Iris pigment epithelial cell (primary cell): ENCODE measurements at regions not wholly inside any gene's neighbourhood (a gene's known extent, or its start where the extent isn't known, plus 50 kb on each side); places are given as distances from the start of the nearest gene placed in this dataset.
"Not testable (repeated sequence)": the region's sequence is repeated elsewhere in the genome, so short reads cannot be mapped to it uniquely, and the experiment has no call there.

ENCODE experiments used
- DNase-seq: peaks from one replicate; pipeline ENCODE4 v3.0.0-alpha.2; 2011; ENCODE audit warnings: low read depth

DNA sequence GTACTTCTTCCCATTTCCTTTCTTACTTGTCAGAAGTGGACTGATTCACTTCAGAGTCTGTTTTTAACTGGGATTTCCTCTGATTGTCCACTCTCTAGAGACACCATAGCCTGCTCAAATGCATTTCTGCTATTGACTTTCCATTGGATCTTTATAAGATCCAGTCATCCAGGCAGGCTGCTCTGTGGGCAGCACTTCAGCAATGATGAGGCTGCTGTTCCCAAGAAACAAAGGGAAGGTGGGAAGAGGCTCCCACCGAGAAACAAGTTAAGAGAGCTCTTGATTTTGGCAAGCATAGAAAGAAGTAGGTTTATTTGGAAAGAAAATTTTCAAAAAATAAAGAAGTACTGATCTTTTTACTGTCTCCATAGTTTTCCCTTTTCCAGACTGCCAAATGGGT, 125.8 kb upstream of the STARD13 start:
- no peak for DNase-seq

DNA sequence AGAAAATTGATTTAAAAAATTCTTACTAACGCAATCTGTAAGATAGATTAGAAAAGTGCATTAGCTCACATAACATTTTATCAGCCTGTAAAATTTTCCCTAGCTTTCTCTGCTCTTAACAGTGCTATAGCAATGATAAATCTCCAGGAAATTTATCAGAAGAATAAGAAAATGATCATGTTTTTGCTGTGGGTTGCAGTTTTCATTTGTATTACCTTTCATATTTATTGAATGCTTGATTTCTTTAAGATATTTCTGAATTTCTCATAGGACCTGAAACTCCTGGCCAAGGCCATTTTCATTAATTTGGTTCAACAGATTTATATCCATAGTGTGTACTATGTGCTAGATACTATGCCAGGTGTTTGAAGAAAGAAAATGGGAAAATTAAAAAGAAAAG, 130.3 kb upstream of the STARD13 start:
- DNase-seq = no peak

DNA sequence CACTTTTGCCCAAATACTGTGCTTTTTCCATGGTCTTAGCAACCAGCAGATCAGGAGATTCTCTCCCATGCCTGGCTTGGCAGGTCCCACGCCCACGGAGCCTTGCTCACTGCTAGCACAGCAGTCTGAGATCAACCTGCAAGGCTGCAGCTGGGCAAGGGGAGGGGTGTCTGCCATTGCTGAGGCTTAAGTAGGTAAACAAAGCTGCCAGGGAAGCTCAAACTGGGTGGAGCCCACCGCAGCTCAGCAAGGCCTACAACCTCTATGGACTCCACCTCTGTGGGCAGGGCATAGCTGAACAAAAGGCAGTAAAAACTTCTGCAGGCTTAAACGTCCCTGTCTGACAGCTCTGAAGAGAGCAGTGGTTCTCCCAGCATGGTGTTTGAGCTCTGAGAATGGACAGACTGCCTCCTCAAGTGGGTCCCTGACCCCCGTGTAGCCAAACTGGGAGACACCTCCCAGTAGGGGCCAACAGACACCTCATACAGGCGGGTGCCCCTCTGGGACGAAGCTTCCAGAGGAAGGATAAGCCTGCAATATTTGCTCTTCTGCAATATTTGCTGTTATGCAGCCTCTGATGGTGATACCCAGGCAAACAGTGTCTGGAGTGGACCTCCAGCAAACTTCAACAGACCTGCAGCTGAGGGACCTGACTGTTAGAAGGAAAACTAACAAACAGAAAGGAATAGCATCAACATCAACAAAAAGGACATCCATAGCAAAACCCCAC, 132.8 kb upstream of the STARD13 start:
- DNase-seq = not testable (repeated sequence)

DNA sequence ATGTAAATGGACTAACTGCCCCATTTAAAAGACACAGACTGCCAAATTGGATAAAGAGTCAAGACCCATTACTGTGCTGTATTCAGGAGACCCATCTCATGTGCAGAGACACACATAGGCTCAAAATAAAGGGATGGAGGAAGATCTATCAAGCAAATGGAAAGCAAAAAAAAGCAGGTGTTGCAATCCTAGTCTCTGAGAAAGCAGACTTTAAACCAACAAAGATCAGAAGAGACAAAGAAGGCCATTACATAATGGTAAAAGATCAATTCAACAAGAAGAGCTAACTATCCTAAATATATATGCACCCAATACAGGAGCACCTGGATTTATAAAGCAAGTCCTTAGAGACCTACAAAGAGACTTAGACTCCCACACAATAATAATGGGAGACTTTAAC, 134.6 kb upstream of the STARD13 start:
- not testable (repeated sequence) for DNase-seq

GRCh38 chr13:33426131-33426530, 140.6 kb upstream of the STARD13 start:
- no peak for DNase-seq

DNA sequence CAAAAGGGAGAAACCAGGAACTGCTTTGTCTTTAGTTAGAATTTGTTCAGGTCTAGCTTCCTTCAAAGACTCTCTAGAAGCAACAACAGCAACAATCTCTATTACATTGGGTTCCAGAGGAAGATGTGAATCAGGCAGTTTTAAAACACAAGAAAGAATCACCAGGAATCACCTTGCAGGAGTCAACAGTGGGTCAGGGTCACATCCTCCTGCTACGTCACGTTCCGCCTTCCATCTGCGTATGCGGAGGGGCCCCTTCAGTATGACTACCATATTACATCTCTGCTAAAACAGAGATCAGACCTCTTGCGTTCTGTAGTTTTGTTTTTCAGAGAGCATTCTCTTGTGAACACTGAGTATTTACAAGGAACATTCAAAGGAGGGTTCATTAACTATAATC, 147.8 kb upstream of the STARD13 start:
- no peak for DNase-seq

- DNase-seq = no peak
These were observed 149.1 kb upstream of the STARD13 start for GRCh38 chr13:33434676-33435075.

- no peak for DNase-seq
These were observed 149.7 kb upstream of the STARD13 start for GRCh38 chr13:33435207-33435606.

DNA sequence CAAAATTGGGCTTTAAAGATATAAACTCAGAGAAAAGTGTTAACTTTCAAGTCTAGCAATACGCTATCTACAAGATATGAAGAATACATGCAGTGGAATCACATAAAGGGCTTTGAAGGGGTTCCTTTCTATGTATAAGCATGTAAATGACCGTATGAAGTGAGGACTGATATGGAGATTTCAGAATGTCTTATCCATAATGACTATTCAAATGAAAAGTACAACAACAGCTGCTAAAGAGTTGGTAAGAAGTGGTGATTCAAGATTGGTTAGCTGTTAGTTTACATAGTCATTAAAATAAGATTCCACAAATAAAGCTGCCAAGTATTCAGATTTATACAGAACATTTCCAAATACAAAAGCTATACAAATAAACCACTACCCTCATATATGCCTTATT, 153.4 kb upstream of the STARD13 start:
- no peak for DNase-seq

- peak; percentile 39 for DNase-seq
These were observed 155.5 kb upstream of the STARD13 start for GRCh38 chr13:33441015-33441414.

DNA sequence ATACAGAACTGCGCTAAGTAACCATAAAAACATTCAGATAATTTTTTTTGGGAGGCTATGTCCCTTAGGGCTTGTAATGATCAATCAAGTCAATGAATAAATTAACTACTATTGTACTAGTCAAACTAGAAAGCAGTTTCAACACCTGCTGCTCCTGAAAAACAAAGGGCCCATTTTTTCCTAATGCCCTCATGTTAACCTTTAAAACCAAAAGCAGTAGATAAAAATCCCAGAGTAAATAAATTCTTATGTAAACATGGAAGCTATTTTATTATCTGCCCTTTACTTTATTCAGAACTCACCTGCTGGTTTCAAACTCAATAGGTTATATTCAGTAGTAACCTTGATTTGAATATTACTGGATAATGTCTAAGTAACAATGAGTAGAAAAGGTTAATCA, 159.5 kb upstream of the STARD13 start:
- no peak for DNase-seq

- no peak for DNase-seq
These were observed 159.9 kb upstream of the STARD13 start for GRCh38 chr13:33445476-33445875.

DNA sequence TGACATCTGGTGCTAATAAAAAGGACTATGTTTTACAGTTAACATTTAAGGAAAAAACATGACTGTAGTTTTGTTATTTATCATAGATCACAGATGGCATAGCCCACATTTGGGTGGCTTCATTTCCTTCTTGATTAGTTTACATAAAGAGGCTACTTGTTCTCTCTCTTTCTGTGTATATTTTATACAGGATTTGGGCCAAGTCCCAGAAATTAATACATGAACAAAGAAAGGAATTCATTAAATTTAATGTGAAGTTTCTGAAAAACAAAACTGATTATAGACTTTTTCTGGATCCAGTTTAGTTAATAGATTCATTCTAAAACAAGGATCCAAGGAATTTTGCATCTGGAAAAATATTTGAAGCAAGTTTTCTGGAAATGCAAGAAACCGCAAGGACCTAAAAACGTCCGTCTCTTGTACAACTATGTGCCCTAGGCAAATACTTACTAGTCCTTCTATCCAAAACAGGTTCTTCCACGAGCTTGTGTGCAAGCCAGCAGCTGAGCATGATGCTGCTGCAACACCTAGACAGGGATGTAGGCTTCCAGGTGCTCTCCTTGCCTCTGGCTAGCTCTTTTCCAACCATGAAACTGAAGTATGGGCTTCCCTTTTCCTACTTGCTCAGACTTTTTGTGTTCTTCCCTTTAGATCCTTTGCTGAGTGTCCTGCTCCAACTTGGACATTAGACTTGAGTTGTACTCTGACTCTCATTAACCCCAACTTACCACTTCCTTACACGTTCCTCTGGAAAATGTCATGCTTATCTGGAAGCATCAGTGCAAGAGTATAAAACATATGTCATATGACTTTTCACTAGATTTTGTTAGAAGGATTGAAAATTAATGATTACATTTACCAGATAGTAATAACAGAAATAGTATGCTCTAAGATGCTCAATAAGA, 161.5 kb upstream of the STARD13 start:
- DNase-seq = no peak

- DNase-seq = no peak
These were observed 163.3 kb upstream of the STARD13 start for GRCh38 chr13:33448889-33449288.

- no peak for DNase-seq
These were observed 165.6 kb upstream of the STARD13 start for GRCh38 chr13:33450956-33451709.

DNA sequence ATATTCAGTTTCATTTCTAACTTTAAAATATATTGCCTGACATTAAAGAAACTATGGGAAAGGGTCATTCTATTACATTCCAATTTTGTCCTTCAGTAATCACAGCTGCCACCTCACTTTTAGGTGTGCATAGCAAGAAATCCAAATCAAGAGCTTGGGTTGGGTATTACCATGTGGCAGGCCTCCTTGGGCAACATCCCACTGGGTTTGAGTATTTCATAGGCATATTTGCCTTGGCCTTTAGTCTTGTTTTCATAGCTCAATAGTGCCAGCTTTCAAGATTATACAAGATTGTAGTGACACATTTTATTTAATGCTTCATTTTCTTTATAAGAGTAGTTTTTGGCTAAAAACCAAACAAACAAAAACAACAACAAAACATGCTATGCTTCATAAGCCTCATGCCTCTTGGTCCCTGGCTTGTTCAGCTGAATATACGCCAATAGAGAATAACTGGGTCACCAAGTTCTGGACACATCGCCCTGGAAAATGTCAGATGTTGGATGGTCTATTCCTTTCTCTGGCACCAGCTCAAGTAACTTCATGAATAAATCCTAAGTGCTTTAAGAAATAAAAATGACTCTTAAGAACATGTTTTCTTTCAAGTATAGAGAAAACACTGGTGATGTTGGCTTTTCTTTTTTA, 167.4 kb upstream of the STARD13 start:
- no peak for DNase-seq

DNA sequence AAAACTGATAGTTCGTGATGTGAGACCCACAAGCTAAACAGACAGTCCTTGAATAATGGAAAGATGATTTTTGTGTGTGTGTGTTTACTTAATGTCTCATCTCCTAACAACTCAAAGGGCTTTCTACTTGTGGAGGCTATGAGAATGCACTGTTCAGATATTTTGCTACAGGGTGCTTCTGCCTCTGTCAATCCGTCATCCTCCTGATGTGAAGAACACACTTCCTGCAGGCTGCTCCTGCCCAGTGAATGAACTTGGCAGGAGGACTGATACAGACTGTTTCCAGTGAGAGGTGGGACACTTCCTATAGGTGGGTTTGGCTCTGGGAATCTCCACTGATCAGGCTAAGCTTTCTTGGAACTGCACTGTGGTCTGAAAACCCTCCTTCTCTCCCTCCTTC, 168.4 kb upstream of the STARD13 start:
- peak; percentile 37 for DNase-seq

DNA sequence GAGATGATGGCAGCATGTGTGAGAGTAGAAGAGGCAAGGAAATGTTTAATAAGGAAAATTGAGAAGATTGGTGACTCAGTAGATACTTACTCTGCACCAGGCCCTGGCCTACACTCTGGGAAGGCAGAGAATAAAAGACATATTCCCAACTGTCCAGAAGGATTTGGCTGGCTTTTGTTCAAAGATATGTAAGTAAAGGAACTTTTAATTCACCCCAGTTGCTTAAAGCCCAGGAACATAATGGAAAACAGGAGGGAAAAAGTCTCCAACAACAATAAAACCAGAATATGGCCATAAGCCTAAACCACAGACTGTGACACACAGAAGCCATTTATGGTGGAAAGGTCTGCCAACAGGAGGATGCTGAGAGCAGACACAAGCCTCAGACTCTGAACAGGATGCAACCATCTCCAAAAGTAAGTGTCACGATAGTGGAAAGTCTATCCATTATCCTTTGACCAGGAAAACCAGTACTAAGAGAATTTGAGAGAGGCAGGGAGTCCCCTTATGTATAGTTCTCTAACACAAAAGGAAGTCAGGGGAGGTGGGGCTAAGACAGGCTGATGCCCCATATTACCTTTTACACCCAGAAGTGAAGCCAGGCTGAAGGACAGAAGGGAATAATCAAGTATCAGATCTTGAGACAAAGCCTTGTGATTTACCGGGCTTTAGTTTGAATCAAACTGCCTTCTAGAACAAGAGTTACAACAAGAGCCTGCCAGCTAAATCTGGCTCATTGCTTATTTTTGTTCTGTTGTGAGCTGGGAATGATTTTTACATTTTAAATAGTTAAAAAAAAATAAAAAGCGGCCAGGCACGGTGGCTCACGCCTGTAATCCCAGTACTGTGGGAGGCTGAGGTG, 169.5 kb upstream of the STARD13 start:
- no peak for DNase-seq

DNA sequence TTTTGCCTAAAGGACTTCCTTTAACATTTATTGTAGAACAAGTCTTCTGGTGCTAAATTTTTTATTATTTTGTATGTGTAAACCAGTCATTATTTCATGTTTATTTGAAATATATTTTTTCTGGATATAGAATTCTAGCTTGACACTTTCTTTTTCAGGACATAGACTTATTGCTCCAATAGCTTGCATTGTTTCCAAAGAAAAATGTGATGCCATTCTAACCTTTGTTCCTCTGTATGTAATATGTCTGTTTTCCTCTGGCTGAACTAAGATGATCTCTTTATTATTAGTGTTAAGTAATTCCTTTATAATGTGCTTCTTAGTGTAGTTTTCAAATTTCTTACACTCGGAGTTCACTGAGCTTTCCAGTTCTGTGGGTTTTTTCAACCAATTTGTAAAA, 174.1 kb upstream of the STARD13 start:
- DNase-seq = no peak

DNA sequence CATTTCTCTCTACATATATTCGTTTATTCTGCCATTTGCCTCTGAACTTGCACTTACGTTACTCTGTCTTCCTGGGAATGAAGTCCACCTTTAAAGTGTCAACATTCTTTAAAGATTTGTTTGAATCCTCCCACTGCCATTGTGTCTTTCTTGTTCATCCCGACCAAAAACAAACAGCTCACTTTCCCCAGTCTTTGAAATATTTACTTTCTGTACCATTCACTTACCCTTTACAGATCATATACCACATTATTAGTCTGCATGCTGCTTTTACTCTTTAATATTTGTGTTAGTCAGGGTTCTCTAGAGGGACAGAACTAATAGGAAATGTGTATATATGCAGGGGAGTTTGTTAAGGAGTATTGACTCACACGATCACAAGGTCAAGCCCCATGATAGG, 176.6 kb upstream of the STARD13 start:
- DNase-seq = peak; percentile 7

DNA sequence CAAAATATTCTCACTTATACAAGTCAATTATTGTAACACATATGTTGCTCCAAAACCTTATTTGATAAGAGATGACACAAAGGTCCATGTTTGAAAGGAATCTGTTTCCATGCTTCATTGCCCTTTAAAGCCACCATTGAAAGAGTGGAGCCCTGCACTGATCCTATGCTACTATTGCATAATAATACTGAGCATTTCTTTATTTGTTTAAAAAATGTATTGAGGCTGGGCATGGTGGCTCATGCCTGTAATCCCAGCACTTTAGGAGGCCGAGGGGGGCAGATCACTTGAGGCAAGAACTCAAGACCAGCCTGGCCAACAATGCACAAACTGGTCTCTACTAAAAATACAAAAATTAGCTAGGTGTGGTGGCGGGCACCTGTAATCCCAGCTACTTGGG, 178.8 kb upstream of the STARD13 start:
- DNase-seq = no peak
